Trophoblast cell (in vitro differentiated cells and primary cell): ENCODE measurements at regions not wholly inside any gene's neighbourhood (a gene's known extent, or its start where the extent isn't known, plus 50 kb on each side); places are given as distances from the start of the nearest gene placed in this dataset.

Source experiments
- DNase-seq, 2 donors: peaks; one replicate each; pipeline ENCODE4 v3.0.0-alpha.2; 2016
- H2AFZ ChIP-seq: 2 replicates; pipeline ENCODE4 v1.6.1; 2013; ENCODE audit warnings: low read length, moderate library complexity, mild to moderate bottlenecking; ENCODE audit not compliant: insufficient read depth, poor library complexity
- H2AK5ac ChIP-seq: 2 replicates; pipeline ENCODE4 v1.6.1; 2013; ENCODE audit warnings: mild to moderate bottlenecking, low read length
- H2BK120ac ChIP-seq: 2 replicates; pipeline ENCODE4 v1.6.1; 2013; ENCODE audit warnings: low read length, mild to moderate bottlenecking, moderate library complexity; ENCODE audit not compliant: insufficient read depth, poor library complexity
- H2BK12ac ChIP-seq: 2 replicates; pipeline ENCODE4 v1.6.1; 2013; ENCODE audit warnings: mild to moderate bottlenecking, low read length, moderate library complexity
- H2BK5ac ChIP-seq: 2 replicates; pipeline ENCODE4 v1.6.1; 2013; ENCODE audit warnings: low read length, low read depth, moderate library complexity, mild to moderate bottlenecking; ENCODE audit not compliant: poor library complexity
- H3K14ac ChIP-seq: 2 replicates; pipeline ENCODE4 v1.6.1; 2013; ENCODE audit warnings: mild to moderate bottlenecking, low read length
- H3K18ac ChIP-seq: 2 replicates; pipeline ENCODE4 v1.6.1; 2013; ENCODE audit warnings: mild to moderate bottlenecking, low read length
- H3K23ac ChIP-seq: 2 replicates; pipeline ENCODE4 v1.6.1; 2013; ENCODE audit warnings: low read length
- H3K27ac ChIP-seq: 2 replicates; pipeline ENCODE4 v1.5.1; 2013; ENCODE audit warnings: low read depth, mild to moderate bottlenecking, inconsistent platforms, low read length, moderate library complexity
- H3K27me3 ChIP-seq: 2 replicates; pipeline ENCODE4 v1.6.1; 2013; ENCODE audit warnings: inconsistent platforms, mild to moderate bottlenecking, low read length, moderate library complexity; ENCODE audit not compliant: insufficient read depth
- H3K36me3 ChIP-seq, 2 experiments: 1 replicate in 1 of 2; 2 replicates in 1 of 2; pipeline ENCODE4 v1.6.1; 2013; ENCODE audit warnings: low read length in 2 of 2, mild to moderate bottlenecking in 2 of 2, moderate library complexity in 1 of 2; ENCODE audit not compliant: insufficient read depth in 2 of 2, control insufficient read depth in 1 of 2
- H3K4ac ChIP-seq: 2 replicates; pipeline ENCODE4 v1.6.1; 2013; ENCODE audit warnings: low read depth, mild to moderate bottlenecking, low read length, moderate library complexity
- H3K4me1 ChIP-seq, 2 experiments: 1 replicate in 1 of 2; 2 replicates in 1 of 2; pipeline ENCODE4 v1.6.1; 2013; ENCODE audit warnings: low read length in 2 of 2, mild to moderate bottlenecking in 2 of 2, moderate library complexity in 1 of 2; ENCODE audit not compliant: insufficient read depth in 2 of 2, control insufficient read depth in 1 of 2
- H3K4me2 ChIP-seq: 2 replicates; pipeline ENCODE4 v1.6.1; 2013; ENCODE audit warnings: inconsistent platforms, mild to moderate bottlenecking, low read length, moderate library complexity
- H3K4me3 ChIP-seq: 2 replicates; pipeline ENCODE4 v1.5.1; 2013; ENCODE audit warnings: mild to moderate bottlenecking, low read depth, low read length, inconsistent platforms
- H3K79me1 ChIP-seq: one replicate; pipeline ENCODE4 v1.6.1; 2013; ENCODE audit warnings: low read length
- H3K79me2 ChIP-seq: 2 replicates; pipeline ENCODE4 v1.6.1; 2013; ENCODE audit warnings: low read length, mild to moderate bottlenecking; ENCODE audit not compliant: control insufficient read depth, insufficient read depth, poor library complexity
- H3K9ac ChIP-seq: 2 replicates; pipeline ENCODE4 v1.6.1; 2013; ENCODE audit warnings: mild to moderate bottlenecking, low read length
- H3K9me3 ChIP-seq: 2 replicates; pipeline ENCODE4 v1.6.1; 2013; ENCODE audit warnings: low read depth, mild to moderate bottlenecking, control low read depth, inconsistent platforms, low read length; ENCODE audit not compliant: insufficient read depth
- H4K12ac ChIP-seq: 2 replicates; pipeline ENCODE4 v1.6.1; 2013; ENCODE audit warnings: low read depth, mild to moderate bottlenecking, low read length, moderate library complexity
- H4K8ac ChIP-seq: 2 replicates; pipeline ENCODE4 v1.6.1; 2013; ENCODE audit warnings: low read depth, mild to moderate bottlenecking, low read length, moderate library complexity
- H4K91ac ChIP-seq: one replicate; pipeline ENCODE4 v1.6.1; 2013; ENCODE audit warnings: low read depth, mild to moderate bottlenecking, low read length, moderate library complexity
- WGBS: extraction: QIAGEN DNeasy Blood & Tissue Kit; methylation state at CpG from one replicate; pipeline ENCODE4 v1.1.7; 2013; ENCODE audit warnings: missing lambda C conversion rate; ENCODE audit not compliant: insufficient read length, insufficient coverage; ENCODE audit errors: extremely low coverage; 5-methylcytosine and 5-hydroxymethylcytosine counted together

DNA sequence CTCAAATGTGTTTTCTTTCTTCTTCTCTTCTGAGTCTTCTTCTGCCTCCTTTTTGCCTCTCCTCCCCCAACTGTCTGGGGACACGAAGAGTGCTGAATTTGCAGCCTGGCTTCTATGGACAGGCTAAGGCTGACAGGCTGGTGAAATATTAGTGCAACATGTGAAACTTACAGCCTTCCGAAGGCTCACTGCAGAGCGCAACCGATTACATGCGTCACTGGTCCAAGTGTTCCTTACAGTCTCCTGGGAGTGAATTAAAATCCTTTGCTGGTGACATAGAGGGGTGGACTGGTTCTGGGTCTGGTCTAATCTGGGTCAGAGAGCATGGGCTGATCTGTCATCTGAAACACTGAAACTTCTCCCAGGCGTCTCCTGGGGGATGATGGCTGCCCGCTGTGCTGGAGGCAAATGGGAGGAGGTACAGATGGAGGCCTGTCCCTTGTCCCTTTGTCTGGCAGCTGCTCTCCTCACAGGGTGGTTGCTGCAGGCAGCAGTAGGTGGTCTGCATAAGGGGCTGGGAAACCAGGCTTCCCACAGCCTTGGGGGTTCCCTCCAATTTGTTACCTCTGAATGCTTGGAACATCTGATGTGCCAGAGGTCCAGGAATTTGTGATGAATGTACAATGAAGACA lies 143.8 kb upstream of the BMPER start:
- Histone ChIP-seq H2BK5ac (no peak overlapping the region), H2BK120ac (no peak overlapping the region), H3K4me2 (no peak overlapping the region), H3K27ac (no peak overlapping the region), H3K23ac (no peak overlapping the region), H3K4me3 (no peak overlapping the region), H2AK5ac (no peak overlapping the region), H3K9ac (no peak overlapping the region), H3K14ac (no peak overlapping the region), H3K9me3 (no peaks in the 10 kb centered on the region), H3K4ac (no peak overlapping the region), H4K91ac (no peak overlapping the region), H2AFZ (no peak overlapping the region), H3K79me1 (no peaks in the 10 kb centered on the region), H3K79me2 (no peaks in the 10 kb centered on the region), H3K27me3 (no peaks in the 10 kb centered on the region), H4K8ac (no peak overlapping the region), H3K36me3 (no peaks in the 10 kb centered on the region), H3K4me1 (peaks cover 0 to 3% of the 10 kb centered on the region in 2 experiments), H3K18ac (no peak overlapping the region), H4K12ac (no peak overlapping the region), H2BK12ac (no peak overlapping the region)
- DNase-seq: no peak
- WGBS: no CpG with 5 or more reads among the region's 7 CpGs

DNA sequence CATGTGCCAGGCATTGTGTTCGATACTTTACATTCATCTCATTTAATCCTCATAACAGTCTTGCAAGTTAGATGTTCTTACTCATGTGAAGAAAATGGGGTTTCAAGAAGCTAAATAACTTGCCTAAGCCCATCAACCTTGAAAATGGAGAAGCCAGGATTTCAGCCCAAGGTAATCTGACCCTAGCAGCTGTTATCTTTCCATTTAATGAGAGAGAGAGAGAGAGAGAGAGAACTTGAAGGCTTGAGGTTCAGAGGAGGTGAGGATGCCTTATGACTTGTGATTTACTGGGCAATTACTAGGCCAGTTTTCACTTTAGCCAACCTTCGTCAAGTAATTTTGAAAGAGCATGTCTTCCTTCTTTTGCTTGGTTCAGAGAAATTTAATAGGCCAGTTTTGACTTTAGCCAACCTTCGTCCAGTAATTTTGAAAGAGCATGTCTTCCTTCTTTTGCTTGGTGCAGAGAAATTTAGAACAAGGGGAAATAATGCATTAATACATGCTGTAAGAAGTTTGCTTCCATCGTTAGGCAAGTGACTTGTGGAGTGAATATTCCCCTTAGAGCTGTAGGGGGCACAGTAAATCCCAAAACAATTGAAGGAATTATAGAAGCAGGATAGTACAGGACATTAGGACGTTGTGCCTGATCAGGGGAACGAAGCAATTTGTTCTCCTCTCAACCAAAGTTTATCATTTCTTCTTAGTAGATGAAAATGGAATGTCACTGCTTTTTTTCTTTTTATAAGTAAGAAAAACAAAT lies 143.0 kb upstream of the BMPER start:
- Histone ChIP-seq H4K12ac (no peak overlapping the region), H3K27me3 (no peaks in the 10 kb centered on the region), H2AK5ac (no peak overlapping the region), H3K18ac (no peak overlapping the region), H2AFZ (no peak overlapping the region), H3K36me3 (no peaks in the 10 kb centered on the region), H3K14ac (no peak overlapping the region), H3K9ac (no peak overlapping the region), H4K8ac (no peak overlapping the region), H3K4ac (no peak overlapping the region), H3K4me3 (no peak overlapping the region), H4K91ac (no peak overlapping the region), H3K4me1 (peaks cover 0 to 3% of the 10 kb centered on the region in 2 experiments), H3K23ac (no peak overlapping the region), H3K79me1 (no peaks in the 10 kb centered on the region), H3K9me3 (no peaks in the 10 kb centered on the region), H2BK12ac (no peak overlapping the region), H2BK120ac (no peak overlapping the region), H3K79me2 (no peaks in the 10 kb centered on the region), H2BK5ac (no peak overlapping the region), H3K4me2 (no peak overlapping the region), H3K27ac (no peak overlapping the region)
- no peak for DNase-seq
- no CpG with 5 or more reads among the region's 6 CpGs for WGBS

DNA sequence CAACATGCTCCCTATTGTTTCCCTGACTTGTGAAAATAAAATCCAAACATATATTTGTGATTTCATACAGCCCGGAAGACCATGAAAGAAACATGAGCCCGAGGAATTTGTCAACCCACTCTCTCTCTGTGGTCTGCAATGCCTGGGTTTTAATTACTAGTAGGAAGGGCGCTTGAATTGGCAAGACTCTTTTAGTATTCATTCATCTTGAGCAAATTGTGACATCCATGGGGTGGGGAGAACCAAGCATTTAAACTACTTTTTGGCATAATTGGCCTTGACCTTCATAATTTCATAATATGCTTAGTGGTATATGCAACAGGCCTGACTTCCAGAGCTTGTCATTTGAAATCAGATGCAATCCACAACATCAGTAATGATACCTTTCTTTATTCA lies 142.4 kb upstream of the BMPER start:
- Histone ChIP-seq H3K4ac (no peak overlapping the region), H3K4me2 (no peak overlapping the region), H4K91ac (no peak overlapping the region), H3K4me3 (no peak overlapping the region), H4K12ac (no peak overlapping the region), H3K14ac (no peak overlapping the region), H3K79me2 (no peaks in the 10 kb centered on the region), H3K79me1 (no peaks in the 10 kb centered on the region), H2BK120ac (no peak overlapping the region), H3K27me3 (no peaks in the 10 kb centered on the region), H3K4me1 (peaks cover 0 to 3% of the 10 kb centered on the region in 2 experiments), H3K36me3 (no peaks in the 10 kb centered on the region), H3K9ac (no peak overlapping the region), H3K27ac (no peak overlapping the region), H2AK5ac (no peak overlapping the region), H4K8ac (no peak overlapping the region), H2BK5ac (no peak overlapping the region), H3K23ac (no peak overlapping the region), H3K18ac (no peak overlapping the region), H2AFZ (no peak overlapping the region), H2BK12ac (no peak overlapping the region), H3K9me3 (no peaks in the 10 kb centered on the region)
- no peak for DNase-seq
- no CpG with 5 or more reads among the region's 3 CpGs for WGBS

DNA sequence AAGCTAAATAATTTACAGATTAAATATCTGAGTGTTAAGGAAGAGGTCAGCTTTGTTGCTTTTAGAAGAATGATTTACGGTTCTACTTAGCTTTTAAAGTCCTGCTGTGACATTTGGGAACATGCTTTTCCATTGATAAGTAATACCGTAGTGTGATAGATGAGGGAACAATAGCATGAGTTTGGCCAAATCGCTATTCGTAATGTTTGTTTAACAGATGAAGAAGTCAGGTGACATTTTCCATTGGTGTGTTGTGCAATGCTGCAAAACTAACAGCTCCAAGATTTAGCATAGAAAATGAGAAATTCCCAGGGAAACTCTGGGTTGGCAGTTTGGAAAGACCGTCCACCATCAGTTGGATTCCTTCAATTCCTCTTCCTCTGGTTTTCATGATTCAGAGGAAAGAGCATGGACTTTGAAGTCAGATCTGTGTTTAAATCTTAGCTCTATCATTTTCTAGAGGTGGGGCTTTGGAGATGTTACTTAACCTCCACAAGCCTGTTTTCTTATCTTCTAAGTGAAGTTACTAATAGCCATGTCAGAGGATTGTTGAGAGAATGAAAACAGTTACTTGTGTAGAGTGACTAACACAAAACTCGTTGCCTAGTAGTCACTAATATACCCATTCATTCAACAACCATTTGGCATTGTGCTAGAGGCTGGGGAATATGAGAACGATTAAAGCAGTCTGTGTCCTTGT lies 140.4 kb upstream of the BMPER start:
- peaks cover 0 to 3% of the 10 kb centered on the region in 2 experiments for H3K4me1 ChIP-seq
- H2AFZ ChIP-seq: no peak overlapping the region
- H3K4me2 ChIP-seq: no peak overlapping the region
- H3K9me3 ChIP-seq: no peaks in the 10 kb centered on the region
- no peak overlapping the region for H3K23ac ChIP-seq
- H2BK120ac ChIP-seq: no peak overlapping the region
- H2BK12ac ChIP-seq: no peak overlapping the region
- H2BK5ac ChIP-seq: no peak overlapping the region
- H2AK5ac ChIP-seq: no peak overlapping the region
- no peaks in the 10 kb centered on the region for H3K79me2 ChIP-seq
- DNase-seq: peak; percentile 81 to 93
- H3K79me1 ChIP-seq: no peaks in the 10 kb centered on the region
- no peak overlapping the region for H3K18ac ChIP-seq
- H3K27ac ChIP-seq: no peak overlapping the region
- H3K27me3 ChIP-seq: no peaks in the 10 kb centered on the region
- no peak overlapping the region for H4K12ac ChIP-seq
- H4K8ac ChIP-seq: no peak overlapping the region
- H3K4me3 ChIP-seq: no peak overlapping the region
- WGBS: no CpG with 5 or more reads among the region's 7 CpGs
- no peaks in the 10 kb centered on the region for H3K36me3 ChIP-seq
- H4K91ac ChIP-seq: no peak overlapping the region
- no peak overlapping the region for H3K14ac ChIP-seq
- no peak overlapping the region for H3K4ac ChIP-seq
- no peak overlapping the region for H3K9ac ChIP-seq
